ENCODE measurements at regions not wholly inside any gene's neighbourhood (a gene's known extent, or its start where the extent isn't known, plus 50 kb on each side); places are given as distances from the start of the nearest gene placed in this dataset.

- Histone ChIP-seq H3K27me3 (peaks cover 6% of the 10 kb centered on the region), H3K9me3 (no peaks in the 10 kb centered on the region), H3K4me3 (no peak overlapping the region), H3K4me1 (no peaks in the 10 kb centered on the region), H3K36me3 (no peaks in the 10 kb centered on the region), H3K27ac (no peak overlapping the region)
- 68% methylated on average over 10 of the region's 10 CpGs for WGBS
- no peak for TF ChIP-seq CTCF (IDR thresholded peaks at IDR 0.05)
- no peak for TF ChIP-seq EP300 (IDR thresholded peaks at IDR 0.05)
- TF ChIP-seq POLR2AphosphoS5 (IDR thresholded peaks at IDR 0.05): no peak
- TF ChIP-seq POLR2A (IDR thresholded peaks at IDR 0.05): no peak
- DNase-seq (ENCODE audit: low spot score in 2 of 2): no peak
These were observed 183.8 kb downstream of the MYCN start for GRCh38 chr2:16123856-16124780.

GRCh38 chr2:16123421-16123820, 183.1 kb downstream of the MYCN start:
- H3K9me3 ChIP-seq: no peaks in the 10 kb centered on the region
- no peak for DNase-seq (ENCODE audit: low spot score in 2 of 2)
- no peak overlapping the region for H3K4me3 ChIP-seq
- 60% methylated on average over 4 of the region's 8 CpGs for WGBS
- H3K36me3 ChIP-seq: no peaks in the 10 kb centered on the region
- no peak overlapping the region for H3K27ac ChIP-seq
- H3K4me1 ChIP-seq: no peaks in the 10 kb centered on the region
- no peak for TF ChIP-seq CTCF (IDR thresholded peaks at IDR 0.05)
- TF ChIP-seq EP300 (IDR thresholded peaks at IDR 0.05): no peak
- TF ChIP-seq POLR2A (IDR thresholded peaks at IDR 0.05): no peak
- peaks cover 6% of the 10 kb centered on the region for H3K27me3 ChIP-seq

- no peak for DNase-seq (ENCODE audit: low spot score in 2 of 2)
- TF ChIP-seq EP300 (IDR thresholded peaks at IDR 0.05) (no peak), CTCF (IDR thresholded peaks at IDR 0.05) (no peak), POLR2A (IDR thresholded peaks at IDR 0.05) (no peak), POLR2AphosphoS5 (IDR thresholded peaks at IDR 0.05) (no peak)
- Histone ChIP-seq H3K4me3 (no peak overlapping the region), H3K36me3 (no peaks in the 10 kb centered on the region), H3K27me3 (peaks cover 6% of the 10 kb centered on the region), H3K4me1 (no peaks in the 10 kb centered on the region), H3K27ac (no peak overlapping the region), H3K9me3 (no peaks in the 10 kb centered on the region)
- WGBS: 78% methylated on average over 4 of the region's 4 CpGs
These were observed 182.2 kb downstream of the MYCN start for GRCh38 chr2:16122556-16122955.

GRCh38 chr2:16121986-16122390, 181.6 kb downstream of the MYCN start:
- Histone ChIP-seq H3K4me3 (no peak overlapping the region), H3K9me3 (no peaks in the 10 kb centered on the region), H3K36me3 (no peaks in the 10 kb centered on the region), H3K27me3 (peaks cover 6% of the 10 kb centered on the region), H3K27ac (no peak overlapping the region), H3K4me1 (no peaks in the 10 kb centered on the region)
- DNase-seq (ENCODE audit: low spot score in 2 of 2): no peak
- 92% methylated on average over 4 of the region's 4 CpGs for WGBS
- TF ChIP-seq CTCF (IDR thresholded peaks at IDR 0.05): no peak
- no peak for TF ChIP-seq EP300 (IDR thresholded peaks at IDR 0.05)
- no peak for TF ChIP-seq POLR2A (IDR thresholded peaks at IDR 0.05)
- no peak for TF ChIP-seq POLR2AphosphoS5 (IDR thresholded peaks at IDR 0.05)

GRCh38 chr2:16121231-16121985, 181.1 kb downstream of the MYCN start:
- Histone ChIP-seq H3K27me3 (peaks cover 6% of the 10 kb centered on the region), H3K4me3 (no peak overlapping the region), H3K27ac (no peak overlapping the region), H3K36me3 (no peaks in the 10 kb centered on the region), H3K4me1 (no peaks in the 10 kb centered on the region), H3K9me3 (no peaks in the 10 kb centered on the region)
- no peak for TF ChIP-seq POLR2AphosphoS5 (IDR thresholded peaks at IDR 0.05)
- TF ChIP-seq POLR2A (IDR thresholded peaks at IDR 0.05): no peak
- TF ChIP-seq EP300 (IDR thresholded peaks at IDR 0.05): no peak
- no peak for TF ChIP-seq CTCF (IDR thresholded peaks at IDR 0.05)
- DNase-seq (ENCODE audit: low spot score in 2 of 2): no peak
- 91% methylated on average over 7 of the region's 7 CpGs for WGBS
